Germinal center (tissue), 1 donor: ENCODE measurements at regions not wholly inside any gene's neighbourhood (a gene's known extent, or its start where the extent isn't known, plus 50 kb on each side); places are given as distances from the start of the nearest gene placed in this dataset.

Experiments
- DNase-seq: peaks from one replicate; pipeline ENCODE4 v3.0.0; 2012; ENCODE audit warnings: mixed read lengths, low spot score

DNA sequence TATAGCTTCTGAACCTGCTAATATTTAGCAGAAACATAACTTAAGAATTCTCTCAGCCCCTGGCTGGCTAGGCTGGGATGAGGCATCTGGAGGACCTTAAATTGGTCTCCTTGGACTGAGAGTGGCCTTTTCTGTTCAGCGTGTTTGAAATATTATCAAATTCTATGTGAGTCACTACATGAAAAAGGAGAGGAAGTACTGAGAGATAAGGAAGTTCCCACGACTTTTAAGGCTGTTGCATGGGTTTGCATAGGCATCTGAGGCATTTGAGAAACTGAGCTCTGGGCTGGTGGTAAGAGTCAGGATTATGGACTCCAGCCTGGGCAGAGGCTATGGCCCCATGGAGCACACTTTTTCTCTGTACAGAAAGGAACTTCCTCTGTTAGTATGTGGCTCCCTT, 816.2 kb upstream of the GRAMD2B start:
- DNase-seq = no peak

DNA sequence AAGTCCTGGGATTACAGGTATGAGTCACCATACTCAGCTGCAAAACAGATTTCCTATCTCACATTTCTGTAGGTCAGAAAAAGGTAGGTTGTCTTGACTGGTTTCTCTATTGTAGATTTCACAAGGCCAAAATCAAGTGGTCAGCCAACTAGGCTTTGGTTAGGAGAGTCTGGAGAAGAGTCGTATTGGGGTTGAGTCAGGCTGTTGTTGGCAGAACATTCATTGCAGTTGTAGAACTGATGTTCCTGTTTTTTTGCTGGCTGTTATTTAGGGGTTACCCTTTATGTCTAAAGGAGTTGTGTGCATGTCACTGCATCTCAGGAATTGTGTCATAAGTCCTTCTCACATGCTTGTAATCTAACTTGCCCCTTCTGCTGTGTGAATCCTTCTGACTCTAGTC, 814.2 kb upstream of the GRAMD2B start:
- DNase-seq = no peak

DNA sequence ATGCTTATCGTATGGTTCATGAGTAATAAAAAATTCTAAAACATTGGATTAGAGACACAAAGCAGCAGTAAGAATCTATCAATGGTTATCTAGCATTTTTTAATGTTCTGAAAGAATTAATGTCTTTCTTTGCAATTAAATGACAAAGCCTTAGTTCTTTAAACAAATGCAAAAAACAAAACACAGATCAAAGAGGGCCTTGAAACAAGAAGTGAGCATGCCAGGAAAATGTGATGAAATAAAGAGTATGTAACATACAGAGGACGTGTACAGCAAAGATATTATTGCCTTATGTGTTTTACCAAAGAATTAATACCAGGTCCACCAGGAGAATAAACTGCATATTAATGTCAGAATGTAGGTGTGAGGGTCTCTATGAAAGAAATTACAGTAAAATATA, 812.3 kb upstream of the GRAMD2B start:
- DNase-seq = no peak

DNA sequence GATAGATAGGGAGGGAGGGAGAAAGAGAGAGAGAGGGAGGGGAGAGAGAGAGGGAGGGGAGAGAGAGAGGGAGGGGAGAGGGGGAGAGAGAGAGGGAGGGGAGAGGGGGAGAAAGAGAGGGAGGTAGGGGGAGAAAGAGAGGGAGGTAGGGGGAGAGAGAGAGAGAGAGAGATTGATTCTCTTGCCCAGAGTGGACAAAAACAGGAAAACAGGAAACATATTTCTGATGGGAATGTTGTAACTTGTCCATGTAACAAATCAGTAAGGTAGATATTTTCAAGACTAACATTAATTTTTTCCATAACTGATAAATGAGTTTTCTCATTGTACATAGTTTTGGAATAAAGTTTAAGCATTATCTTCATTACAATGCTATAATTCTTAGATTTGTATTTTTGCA, 811.7 kb upstream of the GRAMD2B start:
- no peak for DNase-seq

DNA sequence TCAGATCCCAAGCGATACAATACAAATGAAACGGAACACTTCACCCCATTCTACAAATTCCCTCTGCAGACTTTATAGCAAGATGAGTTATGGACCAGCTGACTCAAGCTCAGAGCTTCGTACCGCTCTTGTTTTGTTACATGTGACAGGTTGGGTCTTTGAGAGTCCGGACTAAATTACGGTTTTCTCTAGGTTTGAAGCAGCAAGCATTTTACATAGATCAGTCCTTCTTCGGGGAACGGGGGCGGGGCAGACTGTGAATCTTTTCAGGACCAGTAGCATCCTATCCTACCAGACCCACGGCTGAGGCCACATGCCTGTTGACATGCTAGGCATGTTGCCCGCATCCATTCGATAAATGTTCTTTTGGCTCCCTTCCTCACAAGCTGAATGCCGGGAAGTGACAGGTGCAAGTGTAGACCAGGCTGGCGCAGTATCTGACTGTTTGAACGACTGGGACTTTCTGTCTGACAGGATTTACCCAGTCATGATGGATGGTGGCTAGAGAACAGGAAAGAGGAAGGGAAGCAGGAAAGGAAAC, 811.0 kb upstream of the GRAMD2B start:
- no peak for DNase-seq

DNA sequence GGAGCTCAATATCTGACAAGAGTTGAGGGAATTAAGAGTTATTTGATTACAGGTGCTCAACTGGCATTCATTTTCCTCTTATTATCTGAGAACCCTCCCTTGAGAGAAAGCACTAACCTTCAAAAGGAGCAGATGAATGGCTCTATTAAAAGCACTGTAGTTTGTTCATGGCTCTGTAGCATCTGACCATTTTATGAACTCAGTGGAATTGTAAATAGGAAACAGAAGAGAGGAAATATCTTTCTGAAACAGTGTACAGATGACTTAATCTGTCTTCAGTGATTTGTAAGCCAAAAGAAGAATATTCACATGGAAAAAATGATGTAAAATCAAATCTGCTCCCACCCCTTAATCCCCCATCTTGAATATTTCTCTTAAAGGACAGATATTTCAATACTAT, 810.4 kb upstream of the GRAMD2B start:
- DNase-seq = no peak

DNA sequence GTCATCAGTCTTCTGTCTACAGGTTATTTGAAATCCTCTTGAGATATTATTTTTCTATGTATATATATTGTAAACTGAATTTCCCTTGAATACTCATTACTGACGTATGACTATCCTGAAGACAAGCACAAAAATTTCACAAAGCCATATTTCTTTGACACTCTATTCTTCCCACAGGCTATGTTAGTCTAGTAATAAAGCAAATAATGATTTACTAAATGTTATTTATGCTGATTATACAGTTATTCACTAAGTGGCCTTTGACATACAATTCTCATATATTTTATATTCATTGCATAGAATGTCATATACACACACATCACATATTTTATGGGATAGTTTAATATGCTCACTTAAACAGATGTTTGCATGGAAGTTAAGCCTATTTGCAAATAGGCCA, 793.0 kb upstream of the GRAMD2B start:
- DNase-seq = no peak

DNA sequence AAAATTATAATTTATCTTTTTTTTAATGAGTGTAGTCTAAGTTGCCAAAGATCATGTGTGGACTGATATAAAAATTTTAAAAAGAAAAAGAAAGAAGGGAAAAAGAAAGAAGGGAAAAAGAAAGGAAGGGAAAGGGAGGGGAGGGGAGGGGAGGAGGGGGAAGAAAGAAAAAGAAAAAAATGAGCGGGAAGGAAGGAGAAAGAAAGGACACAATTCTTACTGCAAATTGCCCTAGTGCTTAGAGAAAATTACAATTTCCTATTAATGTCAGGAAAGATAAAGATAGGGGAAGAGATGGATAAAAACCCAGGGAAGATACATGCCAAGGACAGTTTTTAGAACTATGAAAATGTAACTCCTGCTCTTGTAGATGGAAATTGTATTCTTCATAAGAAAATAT, 789.7 kb upstream of the GRAMD2B start:
- DNase-seq = no peak

DNA sequence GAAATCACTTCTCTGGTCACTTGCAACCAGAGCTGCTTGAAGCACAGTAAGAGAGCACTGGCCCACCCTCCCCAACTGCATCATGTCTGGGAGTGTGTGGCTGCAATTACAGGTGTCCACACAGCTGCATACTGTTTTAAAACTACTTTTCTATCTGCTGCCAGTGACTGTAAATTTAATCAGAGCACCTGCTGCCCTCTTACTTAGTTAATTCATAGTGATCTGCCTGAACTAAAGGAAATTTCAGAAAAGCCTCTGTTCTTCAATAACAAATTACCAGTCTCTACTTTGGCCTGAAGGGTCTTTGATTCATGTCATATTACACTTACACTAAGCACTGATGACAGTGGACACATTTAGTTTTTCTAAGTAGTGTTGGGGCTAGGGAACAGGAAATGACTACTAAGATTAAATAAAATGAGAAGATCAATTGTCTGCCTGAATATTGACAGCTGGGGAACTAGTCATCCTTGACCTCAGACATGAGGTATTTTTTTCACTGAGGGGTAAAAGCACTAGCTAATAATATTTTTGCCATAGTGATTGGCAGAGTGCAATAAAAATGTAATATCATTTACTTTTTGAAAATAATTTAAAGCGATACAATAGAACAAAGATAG, 788.9 kb upstream of the GRAMD2B start:
- DNase-seq = no peak

DNA sequence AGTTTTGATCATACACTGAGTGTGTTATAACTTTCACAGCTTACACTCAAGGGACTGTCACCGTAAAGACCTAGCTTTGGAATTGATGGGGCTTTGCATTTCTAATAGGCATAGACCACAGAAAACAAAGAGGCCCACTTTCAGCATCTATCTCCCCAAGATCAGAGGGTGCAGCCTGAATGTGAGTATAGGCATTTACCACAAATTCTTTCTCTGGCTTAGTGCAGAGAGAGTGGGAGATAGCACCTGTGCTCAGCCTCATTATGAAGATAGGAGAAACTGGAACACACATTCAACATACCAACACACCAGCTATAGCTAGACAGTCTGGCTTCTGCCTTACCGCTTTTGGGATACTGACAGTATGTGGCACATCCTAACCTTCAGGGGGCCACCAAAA, 783.4 kb upstream of the GRAMD2B start:
- no peak for DNase-seq

DNA sequence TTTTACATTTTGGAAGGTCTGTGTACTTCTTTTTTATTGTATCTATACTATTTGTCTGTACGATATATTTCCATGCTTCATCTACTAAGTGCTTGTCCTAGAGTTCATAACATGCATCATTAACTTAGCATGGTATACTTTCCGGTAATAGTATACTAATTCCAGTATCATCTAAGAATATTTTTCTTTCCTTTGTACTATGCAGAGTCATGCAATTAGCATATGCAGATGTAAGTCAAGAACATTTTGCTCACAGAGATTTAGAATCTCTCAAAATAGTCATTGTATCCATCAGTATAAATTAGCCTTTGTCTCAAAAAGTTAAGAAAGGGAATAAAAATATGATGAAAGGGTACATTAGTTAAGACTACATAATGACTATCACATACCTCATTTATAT, 770.4 kb upstream of the GRAMD2B start:
- no peak for DNase-seq

DNA sequence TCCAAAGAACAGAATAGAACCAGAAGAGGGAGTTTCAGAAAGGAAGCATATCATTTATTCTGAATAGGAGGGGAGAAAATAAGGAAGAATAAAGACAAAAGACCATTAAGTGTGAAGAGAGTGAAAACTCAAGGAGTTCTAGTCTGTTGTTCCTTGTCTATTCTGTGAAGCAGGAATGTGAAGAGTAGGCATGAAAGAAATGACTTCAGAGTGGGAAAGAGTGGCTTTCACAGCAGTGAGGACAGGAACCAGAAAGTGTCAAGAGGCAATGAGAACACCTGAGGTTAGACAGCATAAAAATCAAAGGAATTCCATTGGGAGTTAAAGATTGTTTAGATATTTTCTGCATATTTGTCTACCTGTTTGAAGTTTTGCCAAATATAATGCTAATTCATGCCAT, 768.8 kb upstream of the GRAMD2B start:
- DNase-seq = no peak

DNA sequence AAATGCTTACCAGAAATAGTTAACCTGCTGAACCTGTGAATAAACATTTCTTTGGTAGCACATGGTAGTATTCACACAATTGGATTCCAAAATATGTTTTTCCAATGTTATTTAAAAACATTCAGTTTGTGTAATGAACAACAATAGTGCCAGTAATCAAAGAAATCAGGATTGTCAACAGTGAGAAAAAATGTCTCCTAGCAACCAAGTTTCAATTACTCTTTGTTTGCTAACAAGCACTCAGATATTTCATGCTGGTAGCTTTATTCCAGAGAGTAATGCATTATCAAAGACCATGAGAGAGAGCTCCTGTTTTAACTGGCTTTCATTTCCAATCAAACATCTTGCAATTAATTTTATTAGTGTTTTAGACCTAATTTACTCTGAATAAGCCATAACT, 768.1 kb upstream of the GRAMD2B start:
- DNase-seq = no peak

DNA sequence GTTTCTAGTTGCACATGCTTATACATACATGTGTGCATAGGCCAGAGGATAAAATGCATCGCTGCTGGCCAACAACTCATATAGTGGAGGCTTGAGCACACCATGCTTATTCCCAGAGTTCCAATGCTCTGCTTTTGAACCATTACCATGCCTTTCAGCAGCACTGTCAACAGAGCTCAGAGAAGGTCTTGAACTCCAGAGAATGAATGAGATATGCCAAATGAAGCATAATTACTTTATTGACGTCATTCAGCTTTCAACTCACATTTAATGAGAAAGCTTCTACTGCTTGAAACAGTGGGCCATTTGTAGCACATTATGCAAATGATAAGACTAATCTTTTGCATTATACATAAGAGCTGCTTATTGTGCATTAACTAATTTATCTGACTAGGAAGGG, 765.3 kb upstream of the GRAMD2B start:
- DNase-seq = no peak

DNA sequence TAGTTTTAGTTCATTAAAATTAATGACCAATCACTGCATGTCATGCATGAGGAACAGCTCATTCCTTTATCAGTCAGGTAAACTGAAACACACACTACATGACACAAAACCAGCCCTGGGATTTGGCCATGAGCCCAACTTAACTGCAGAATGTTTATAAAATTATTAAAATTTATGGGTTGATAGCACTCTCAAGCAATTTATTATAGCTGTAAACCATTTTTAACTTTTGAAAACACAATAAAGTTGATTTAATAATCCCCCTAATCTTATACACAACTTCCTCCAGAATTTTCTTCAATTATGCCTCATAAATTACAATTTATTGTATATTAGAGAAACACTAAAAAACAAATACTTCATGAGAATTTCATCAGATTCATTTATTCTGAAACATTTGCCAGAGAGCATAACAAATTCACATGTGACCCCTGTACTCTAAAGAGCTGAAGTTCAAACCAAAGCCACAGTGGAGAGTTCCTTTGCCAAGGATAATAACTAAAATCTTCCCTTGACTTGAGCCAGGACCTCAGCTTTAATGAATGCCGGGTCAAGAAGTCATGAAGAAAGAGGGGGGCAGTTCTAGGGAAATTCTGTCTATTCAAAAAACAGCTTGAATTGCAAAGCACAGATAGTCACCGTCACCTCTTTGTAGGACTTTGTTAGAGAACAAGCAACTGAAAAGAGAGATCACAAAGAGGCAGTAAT, 763.7 kb upstream of the GRAMD2B start:
- no peak for DNase-seq

DNA sequence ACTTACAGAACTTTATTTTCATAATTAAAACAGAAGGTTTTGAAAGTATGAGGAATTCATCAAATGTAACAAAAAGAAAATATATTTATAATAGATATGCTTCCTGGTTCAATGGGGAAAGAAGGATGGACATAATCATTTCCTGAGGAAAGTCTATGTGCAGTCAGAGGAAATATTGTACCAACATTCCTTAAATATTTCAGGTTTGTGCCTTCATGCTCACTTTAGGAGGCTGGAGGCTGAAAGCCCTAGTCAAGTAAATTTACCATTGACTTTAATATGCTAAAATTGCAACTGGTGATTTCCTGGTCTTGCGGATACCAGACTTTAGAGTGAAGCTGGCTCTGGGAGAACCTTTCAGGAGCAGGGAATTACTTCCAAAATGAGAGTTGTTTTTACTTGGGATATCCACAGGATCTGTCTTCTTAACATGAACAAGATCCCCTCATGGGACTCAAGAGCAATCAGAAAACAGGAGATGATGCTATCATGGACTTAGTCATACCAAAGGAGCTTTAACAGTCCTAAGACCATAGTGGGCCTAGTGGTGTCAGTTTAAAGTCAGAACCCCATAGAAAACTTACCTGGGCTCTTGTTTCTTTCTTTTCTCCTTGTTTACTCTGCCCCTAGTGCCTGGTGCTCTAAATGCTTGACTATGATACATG, 762.8 kb upstream of the GRAMD2B start:
- DNase-seq = no peak

DNA sequence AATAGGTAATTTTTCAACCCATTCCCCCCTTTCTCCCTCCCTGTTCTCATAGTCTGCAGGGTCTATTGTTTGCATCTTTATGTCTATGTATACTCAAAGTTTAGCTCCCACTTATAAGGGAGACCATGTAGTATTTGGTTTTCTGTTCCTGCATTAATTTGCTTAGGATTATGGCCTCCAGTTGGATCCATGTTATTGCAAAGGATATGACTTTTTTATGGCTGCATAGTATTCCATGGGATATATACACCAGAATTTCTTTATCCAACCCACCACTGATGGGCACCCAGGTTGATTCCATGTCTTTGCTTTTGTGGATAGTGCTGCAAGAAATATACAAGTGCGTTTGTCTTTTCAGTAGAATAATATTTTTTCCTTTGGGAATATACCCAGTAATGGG, 761.6 kb upstream of the GRAMD2B start:
- DNase-seq = no peak

DNA sequence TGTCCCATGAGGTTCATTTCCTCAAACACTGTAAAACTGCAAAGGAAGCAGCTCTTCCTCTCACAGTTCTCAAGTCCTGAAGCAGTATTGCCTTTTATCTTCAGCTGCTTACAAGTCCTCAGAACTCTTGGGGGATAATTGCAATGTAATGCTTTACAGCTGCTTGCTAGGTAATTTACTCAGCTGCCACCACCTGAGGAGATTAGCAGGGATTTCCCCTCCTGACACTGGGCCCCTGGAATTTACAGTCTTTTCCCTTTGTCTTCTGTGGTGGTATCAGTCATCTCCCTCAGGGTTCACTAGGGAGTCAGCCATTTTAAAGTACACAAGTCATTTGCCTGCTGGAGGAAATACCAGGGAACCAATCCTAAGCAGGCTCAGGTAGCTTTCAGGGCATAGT, 754.3 kb upstream of the GRAMD2B start:
- no peak for DNase-seq

DNA sequence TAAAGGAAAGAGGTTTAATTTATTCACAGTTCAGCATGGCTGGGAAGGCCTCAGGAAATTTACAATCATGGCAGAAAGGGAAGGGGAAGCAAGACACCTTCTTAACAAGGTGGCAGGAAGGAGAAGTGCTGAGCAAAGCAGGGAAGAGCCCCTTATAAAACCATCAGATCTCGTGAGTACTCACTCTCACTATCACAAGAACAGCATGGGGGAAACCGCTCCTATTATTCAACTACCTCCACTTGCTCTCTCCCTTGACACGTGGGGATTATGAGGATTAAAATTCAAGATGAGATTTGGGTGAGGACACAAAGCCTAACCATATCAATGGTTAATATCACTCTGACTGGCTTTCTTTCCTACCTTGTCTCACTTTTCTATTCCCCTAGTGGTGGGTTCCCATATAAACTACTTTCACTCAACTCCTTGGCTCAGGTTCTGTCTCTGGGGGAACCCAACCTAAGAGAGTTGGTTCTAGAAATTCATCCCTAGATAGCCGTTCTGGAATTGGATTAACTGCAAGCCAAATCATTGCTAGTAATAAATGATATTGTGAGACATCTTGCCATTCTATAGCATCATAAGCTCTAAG, 749.8 kb upstream of the GRAMD2B start:
- no peak for DNase-seq

DNA sequence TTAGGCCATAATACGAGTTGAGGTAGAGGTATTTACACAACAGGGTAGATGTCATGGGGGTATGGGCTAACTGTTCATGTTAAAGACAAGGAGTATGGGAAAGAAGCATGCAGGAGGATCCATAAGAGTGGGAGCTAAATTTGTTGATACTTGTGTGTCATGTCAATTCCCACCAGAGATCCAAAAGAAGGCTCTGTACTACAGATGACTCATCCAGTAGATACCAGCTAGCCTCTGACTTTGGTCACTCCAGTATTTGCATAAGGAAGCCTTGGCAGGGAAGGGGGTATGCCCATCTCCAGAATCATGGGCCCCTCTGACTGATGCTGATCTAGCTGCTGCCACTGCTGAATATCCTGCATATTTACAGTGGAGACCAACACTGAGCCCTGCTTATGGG, 743.7 kb upstream of the GRAMD2B start:
- no peak for DNase-seq

DNA sequence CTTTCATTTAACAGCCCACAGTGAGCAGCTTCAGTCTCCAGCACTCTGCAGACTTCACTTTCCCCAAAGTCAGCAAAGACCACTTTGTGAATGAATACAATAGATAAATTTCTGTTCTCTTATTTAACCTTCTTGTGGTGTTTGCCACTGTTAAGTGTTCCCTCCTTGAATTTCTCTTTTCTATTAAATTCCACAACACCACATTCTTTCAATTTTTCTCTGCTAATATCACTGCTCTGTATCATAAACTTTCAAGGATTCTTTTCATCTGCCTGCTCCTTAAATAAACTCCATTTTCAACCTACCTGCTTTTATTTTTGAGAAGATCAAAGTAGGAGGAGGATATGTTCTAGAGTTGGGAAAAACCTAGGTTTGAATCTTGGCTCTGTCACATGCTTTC, 739.5 kb upstream of the GRAMD2B start:
- no peak for DNase-seq

DNA sequence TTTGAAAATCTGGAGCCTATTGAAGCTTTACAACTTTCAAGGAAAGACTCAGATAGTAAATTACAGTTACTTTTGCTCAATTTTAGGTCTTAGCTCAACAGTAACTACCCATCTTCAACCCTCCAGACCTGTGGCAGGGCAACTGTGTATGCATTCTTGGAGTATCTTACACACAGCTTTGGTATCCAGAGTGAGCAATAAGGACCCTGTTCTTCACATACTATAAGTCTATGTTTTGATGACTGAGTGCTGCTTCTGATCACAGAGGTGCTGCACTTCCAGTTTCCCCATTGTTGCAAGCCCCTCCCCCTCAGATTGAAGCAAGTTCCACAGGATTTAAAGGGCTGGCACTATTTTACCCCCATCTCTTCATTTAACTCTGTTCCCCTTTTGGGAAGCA, 737.4 kb upstream of the GRAMD2B start:
- DNase-seq = no peak
